HG03064 (cell line): ENCODE measurements at regions not wholly inside any gene's neighbourhood (a gene's known extent, or its start where the extent isn't known, plus 50 kb on each side); places are given as distances from the start of the nearest gene placed in this dataset.

ENCODE experiments used
- ATAC-seq: cut with Tn5 transposase; IDR thresholded peaks from one replicate; pipeline ENCODE4 v1.9.1; 2021; ENCODE audit warnings: low read depth; ENCODE audit not compliant: unreplicated experiment

DNA sequence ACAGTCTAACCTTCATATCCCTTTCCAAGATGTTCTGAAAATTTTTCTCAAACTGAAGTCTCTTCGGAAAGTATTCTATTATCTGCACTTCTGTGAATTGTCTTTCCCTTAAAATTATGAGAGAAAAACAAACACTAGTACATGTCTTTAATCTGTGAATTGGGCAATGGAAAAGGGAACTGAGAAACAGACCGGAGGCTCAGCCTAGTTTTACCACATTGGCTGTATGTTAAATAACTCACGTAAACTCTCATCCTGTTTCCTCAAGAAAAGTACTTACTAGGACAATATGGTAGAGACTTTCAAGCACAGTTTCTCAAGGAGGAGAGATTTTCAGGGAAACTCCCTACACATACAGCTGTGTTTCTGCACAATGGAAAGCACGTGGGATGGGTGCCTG is 982.2 kb upstream of the SEMA6D start:
- ATAC-seq: no peak

GRCh38 chr15:46751303-46751702 is 966.0 kb upstream of the SEMA6D start:
- no peak for ATAC-seq

- no peak for ATAC-seq
Measured at GRCh38 chr15:46753946-46754345, 963.4 kb upstream of the SEMA6D start.

DNA sequence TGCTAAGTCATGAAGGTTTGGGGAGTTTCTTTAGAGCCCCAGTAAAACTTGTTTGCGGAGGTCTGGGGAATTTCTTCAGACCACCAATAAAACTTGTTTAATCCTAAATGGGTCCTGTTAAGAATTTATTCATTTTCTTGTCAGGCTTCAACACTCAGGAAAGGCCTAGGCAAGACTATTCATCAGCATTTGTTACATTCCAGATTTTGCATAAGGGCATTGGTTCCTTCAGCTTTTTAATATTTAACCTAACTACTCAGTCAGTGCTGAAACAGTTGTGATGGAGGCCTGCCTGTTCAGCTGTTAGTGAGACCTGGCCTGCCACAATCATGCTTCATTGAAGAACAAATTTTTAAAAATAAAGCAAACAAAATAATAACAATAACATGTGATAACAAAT is 954.2 kb upstream of the SEMA6D start:
- ATAC-seq: no peak

DNA sequence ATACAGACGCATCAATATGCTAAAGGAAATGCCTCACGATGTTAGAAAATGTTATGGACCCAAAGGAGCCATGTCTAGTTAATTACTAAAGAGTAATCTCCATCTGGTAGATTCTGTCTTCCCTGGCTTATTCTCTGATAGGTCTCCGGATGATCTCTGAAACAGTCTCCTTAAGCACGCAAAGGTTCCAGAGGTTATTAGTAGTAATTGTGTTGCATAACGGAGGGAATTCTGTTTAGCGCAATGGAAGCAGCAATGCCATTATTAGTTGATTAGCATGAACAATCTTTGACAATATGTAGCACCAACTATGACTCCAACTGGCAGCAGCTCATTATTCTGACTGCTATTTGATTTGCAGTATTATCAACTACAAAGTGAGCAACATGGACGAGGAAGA is 952.5 kb upstream of the SEMA6D start:
- no peak for ATAC-seq

GRCh38 chr15:46766021-46766420 is 951.3 kb upstream of the SEMA6D start:
- no peak for ATAC-seq

GRCh38 chr15:46768287-46768686 is 949.0 kb upstream of the SEMA6D start:
- ATAC-seq: no peak

- ATAC-seq: no peak
Measured at GRCh38 chr15:46773016-46773415, 944.3 kb upstream of the SEMA6D start.

DNA sequence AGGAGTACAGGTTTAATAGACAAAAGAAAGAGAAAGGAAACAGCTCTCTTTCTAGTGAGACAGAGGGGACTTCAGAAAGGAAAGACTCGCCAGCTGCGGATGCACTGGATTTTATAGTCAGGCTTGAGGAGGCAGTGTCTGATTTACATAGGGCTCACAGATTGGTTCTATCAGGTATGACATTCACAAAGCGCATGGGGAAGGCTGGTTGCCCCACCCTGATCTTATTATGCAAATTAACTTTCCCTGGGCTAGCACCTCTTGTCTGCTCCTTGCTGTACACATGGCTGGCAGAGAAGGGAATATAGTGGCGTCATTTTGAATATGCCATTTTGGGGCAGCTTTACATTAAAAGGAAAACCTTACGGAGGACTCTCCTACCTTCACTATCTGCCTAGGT is 938.4 kb upstream of the SEMA6D start:
- ATAC-seq: no peak

DNA sequence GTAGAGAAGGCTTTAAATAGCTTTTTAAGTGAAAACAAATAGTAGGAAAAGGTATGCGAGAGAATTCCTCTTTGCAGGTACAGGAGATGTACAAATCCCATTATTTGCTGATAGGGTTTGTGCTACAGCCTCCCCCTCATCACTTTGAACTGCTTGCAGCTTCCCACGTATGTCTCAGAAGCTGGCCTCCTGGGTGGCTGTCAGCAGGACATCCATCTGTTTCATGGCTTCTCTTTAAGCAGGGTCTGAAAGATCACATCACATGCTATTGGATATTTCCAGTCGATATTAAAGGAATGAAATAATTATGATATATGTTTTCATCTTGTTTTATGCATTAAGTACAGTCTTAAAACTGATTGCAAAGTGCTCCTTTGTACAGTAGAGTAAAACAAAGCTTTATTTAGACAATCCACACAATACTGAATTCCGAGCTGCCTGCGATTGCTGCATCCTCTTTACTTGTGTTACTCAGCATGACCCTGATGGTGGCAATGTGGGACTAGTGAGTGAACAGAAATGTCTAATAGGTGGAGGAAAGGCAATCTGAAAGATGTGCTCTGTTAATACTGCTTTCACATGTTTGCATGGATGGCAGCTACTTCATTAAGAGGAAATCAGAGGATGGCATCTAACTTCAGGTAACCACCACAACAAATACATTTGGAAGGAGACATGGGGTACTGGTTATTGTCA is 930.6 kb upstream of the SEMA6D start:
- ATAC-seq: no peak

DNA sequence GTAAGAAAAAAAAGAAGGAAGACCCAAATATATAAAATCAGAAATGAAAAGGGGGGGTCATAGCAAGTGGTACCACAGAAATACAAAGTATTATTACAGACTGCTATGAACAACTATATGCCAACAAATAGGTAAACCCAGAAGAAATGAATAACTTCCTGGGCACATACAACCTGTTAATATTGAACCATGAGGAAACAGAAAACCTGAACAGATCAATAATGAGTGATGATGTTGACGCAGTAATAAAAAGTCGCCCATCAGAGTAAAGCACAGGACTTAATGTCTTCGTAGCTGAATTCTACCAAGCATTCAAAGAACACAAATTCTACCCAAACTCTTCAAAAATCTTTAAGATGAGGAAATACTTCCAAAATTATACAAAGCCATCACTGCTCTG is 921.6 kb upstream of the SEMA6D start:
- no peak for ATAC-seq

GRCh38 chr15:46808834-46809233 is 908.5 kb upstream of the SEMA6D start:
- ATAC-seq: no peak

GRCh38 chr15:46815240-46815639 is 902.1 kb upstream of the SEMA6D start:
- no peak for ATAC-seq

DNA sequence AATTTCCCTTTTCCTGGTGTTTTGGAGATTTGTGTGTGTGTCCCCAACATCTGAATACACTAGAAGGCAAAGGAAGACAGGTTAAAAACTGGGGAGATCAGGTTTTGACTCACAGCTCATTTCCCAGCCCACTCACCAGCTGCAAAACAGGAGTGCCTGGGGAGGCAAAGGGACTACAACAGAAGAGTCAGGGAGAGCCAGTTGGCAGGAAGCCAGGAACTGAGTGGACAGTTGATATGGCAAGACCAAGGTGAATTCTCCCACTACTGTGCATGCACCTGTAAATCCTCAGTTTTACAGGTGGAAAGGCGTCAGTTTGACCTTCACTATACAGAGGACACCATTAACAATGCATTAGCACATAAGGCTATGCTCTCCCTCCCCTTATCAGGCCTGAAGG is 901.5 kb upstream of the SEMA6D start:
- ATAC-seq: no peak

- no peak for ATAC-seq
Measured at GRCh38 chr15:46848704-46849103, 868.6 kb upstream of the SEMA6D start.

DNA sequence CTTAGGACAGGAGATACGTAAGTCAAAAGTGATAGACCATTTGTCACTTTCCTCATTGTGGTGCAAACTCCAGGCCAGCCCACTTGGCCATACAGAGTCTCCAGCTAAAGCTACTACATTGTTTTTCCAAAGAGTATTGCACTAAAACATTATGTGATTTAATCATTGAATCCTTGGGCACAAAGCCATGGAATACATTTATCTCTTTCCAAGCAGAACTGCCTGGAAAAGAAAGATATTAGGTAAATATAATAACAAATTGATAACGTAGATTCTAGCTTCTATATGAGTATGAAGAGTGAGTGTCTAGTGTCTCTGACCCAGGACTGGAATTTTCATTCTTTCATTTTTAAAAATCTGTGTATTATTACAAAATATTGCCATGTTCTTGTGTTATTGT is 863.7 kb upstream of the SEMA6D start:
- ATAC-seq: no peak

GRCh38 chr15:46854564-46854963 is 862.7 kb upstream of the SEMA6D start:
- ATAC-seq: no peak

DNA sequence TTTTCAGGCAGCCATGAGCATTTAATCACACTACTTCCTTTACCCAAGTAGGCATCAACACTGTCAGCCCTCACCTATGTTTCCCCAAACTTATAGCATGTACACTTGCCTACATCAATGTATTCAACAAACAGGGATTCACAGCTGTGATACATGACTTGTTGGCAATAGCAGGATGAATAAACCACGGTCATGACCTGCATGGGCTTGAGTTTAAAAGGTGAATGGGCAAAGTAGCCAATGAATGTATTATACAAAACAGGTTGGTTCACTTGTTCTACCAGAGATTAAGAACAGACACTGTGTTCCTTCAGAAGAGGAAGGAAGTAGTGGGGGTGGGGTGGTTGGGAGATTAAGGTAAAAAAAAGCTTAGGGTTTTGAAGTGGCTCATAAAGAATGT is 861.9 kb upstream of the SEMA6D start:
- ATAC-seq: no peak

DNA sequence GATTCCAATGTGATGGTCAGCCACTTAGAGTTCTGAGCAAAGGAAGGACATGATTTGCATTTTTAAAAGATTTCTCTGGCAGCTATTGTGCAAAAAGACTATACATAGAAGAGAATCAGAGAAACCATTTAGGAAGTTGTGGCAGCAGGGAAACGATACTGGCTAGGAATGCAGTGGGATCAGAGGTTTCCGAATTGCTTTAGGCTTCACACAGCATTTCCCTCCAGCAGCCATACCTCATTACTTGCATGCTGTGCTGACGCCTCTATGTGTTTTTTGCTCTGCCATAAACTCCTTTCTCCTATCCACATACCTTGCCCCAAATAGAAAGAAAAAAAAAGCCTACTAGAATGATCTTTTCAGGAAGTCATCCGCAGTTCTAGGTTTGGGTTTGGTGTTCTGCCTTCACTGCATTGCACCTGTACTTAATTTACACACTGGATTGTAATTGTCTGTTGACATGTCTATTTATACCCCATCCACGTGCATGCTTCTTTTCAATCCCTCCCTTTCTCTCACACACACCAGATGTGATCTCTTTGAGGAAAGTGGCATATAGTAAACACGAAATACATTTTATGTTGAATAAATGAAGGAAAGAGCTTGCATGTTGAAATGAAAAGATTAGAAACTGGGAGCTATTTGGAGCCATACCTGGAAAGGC is 860.3 kb upstream of the SEMA6D start:
- no peak for ATAC-seq

- ATAC-seq: no peak
Measured at GRCh38 chr15:46858150-46858549, 859.2 kb upstream of the SEMA6D start.

- ATAC-seq: no peak
Measured at GRCh38 chr15:46861796-46862195, 855.5 kb upstream of the SEMA6D start.

- no peak for ATAC-seq
Measured at GRCh38 chr15:46865155-46865554, 852.1 kb upstream of the SEMA6D start.
